ENCODE measurements at regions not wholly inside any gene's neighbourhood (a gene's known extent, or its start where the extent isn't known, plus 50 kb on each side); places are given as distances from the start of the nearest gene placed in this dataset.

- TF ChIP-seq, protein P1, sequence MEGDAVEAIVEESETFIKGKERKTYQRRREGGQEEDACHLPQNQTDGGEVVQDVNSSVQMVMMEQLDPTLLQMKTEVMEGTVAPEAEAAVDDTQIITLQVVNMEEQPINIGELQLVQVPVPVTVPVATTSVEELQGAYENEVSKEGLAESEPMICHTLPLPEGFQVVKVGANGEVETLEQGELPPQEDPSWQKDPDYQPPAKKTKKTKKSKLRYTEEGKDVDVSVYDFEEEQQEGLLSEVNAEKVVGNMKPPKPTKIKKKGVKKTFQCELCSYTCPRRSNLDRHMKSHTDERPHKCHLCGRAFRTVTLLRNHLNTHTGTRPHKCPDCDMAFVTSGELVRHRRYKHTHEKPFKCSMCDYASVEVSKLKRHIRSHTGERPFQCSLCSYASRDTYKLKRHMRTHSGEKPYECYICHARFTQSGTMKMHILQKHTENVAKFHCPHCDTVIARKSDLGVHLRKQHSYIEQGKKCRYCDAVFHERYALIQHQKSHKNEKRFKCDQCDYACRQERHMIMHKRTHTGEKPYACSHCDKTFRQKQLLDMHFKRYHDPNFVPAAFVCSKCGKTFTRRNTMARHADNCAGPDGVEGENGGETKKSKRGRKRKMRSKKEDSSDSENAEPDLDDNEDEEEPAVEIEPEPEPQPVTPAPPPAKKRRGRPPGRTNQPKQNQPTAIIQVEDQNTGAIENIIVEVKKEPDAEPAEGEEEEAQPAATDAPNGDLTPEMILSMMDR (optimal IDR thresholded peaks at IDR 0.05 in 1 of 3, IDR thresholded peaks at IDR 0.05 in 1 of 3, conservative IDR thresholded peaks at IDR 0.05 in 1 of 3; ENCODE audit: extremely low read depth in 1 of 3, insufficient read depth in 2 of 3, low read length in 3 of 3): no peak
- TF ChIP-seq EZH2 (IDR thresholded peaks at IDR 0.05; ENCODE audit: low read length): no peak
Measured at GRCh38 chr5:14071433-14071832, 71.7 kb upstream of the TRIO start.
